SU-DHL-6 (cell line): ENCODE measurements at regions not wholly inside any gene's neighbourhood (a gene's known extent, or its start where the extent isn't known, plus 50 kb on each side); places are given as distances from the start of the nearest gene placed in this dataset.

Experiments
- H2AFZ ChIP-seq: fragments of 200-600 bp; sonication (generic); 2 replicates; pipeline ENCODE4 v1.6.1; 2014; ENCODE audit warnings: low read depth, mild to moderate bottlenecking, moderate library complexity, mixed read lengths, antibody characterized with exemption, low read length; ENCODE audit not compliant: severe bottlenecking
- H3F3A ChIP-seq: fragments of 200-600 bp; shearing (Covaris generic); 2 replicates; pipeline ENCODE4 v1.6.0; 2016; ENCODE audit warnings: antibody characterized with exemption, mild to moderate bottlenecking; ENCODE audit not compliant: insufficient read depth
- H3K27ac ChIP-seq: fragments of 200-600 bp; sonication (generic); 2 replicates; pipeline ENCODE4 v1.5.1; 2016; ENCODE audit warnings: low read depth, mild to moderate bottlenecking, low read length, moderate library complexity, mixed read lengths
- H3K27me3 ChIP-seq: fragments of 200-600 bp; sonication (generic), shearing (Covaris generic); 2 replicates; pipeline ENCODE4 v1.6.0; 2014; ENCODE audit warnings: mild to moderate bottlenecking, low read length
- H3K36me3 ChIP-seq: fragments of 200-600 bp; sonication (generic); 2 replicates; pipeline ENCODE4 v1.6.1; 2014; ENCODE audit warnings: mild to moderate bottlenecking, low read length, mixed read lengths
- H3K4me2 ChIP-seq: fragments of 300-600, 200-600 bp; shearing (Covaris generic), sonication (generic); 2 replicates; pipeline ENCODE4 v1.6.0; 2014; ENCODE audit warnings: low read length, low read depth, mild to moderate bottlenecking; ENCODE audit not compliant: poor library complexity, severe bottlenecking
- H3K4me3 ChIP-seq: fragments of 200-600 bp; sonication (generic); 2 replicates; pipeline ENCODE4 v1.5.1; 2014; ENCODE audit warnings: antibody characterized with exemption, low read length, mild to moderate bottlenecking, mixed read lengths; ENCODE audit not compliant: insufficient read depth, poor library complexity, severe bottlenecking
- H3K79me2 ChIP-seq: fragments of 200-600 bp; sonication (generic); 2 replicates; pipeline ENCODE4 v1.6.1; 2014; ENCODE audit warnings: mild to moderate bottlenecking, low read length, moderate library complexity; ENCODE audit not compliant: insufficient read depth
- H3K9ac ChIP-seq: fragments of 200-600 bp; sonication (generic); 2 replicates; pipeline ENCODE4 v1.7.0; 2014; ENCODE audit warnings: mild to moderate bottlenecking, low read length
- H3K9me2 ChIP-seq: fragments of 200-600 bp; sonication (generic); replicated peaks from 2 replicates; pipeline ENCODE4 v1.6.1; 2014; ENCODE audit warnings: low read length; ENCODE audit not compliant: insufficient read depth
- H3K9me3 ChIP-seq: fragments of 200-600 bp; sonication (generic); 2 replicates; pipeline ENCODE4 v1.6.1; 2014; ENCODE audit warnings: low read length, mixed read lengths; ENCODE audit not compliant: insufficient read depth
- H4K20me1 ChIP-seq: fragments of 200-600 bp; sonication (generic); 2 replicates; pipeline ENCODE4 v1.6.1; 2014; ENCODE audit warnings: low read depth, mild to moderate bottlenecking, antibody characterized with exemption, low read length, moderate library complexity, mixed read lengths
- EZH2phosphoT487 ChIP-seq: fragments of 200-600 bp; sonication (generic), shearing (Covaris generic); conservative IDR thresholded peaks from 2 replicates; pipeline ENCODE4 v1.6.1; 2018; ENCODE audit warnings: mild to moderate bottlenecking, antibody characterized with exemption, low read length, moderate library complexity, mixed read lengths
- TF ChIP-seq, protein P1 (sequence below): fragments of 200-600 bp; sonication (generic); IDR thresholded peaks from one replicate; pipeline ENCODE4 v1.5.1; 2017; ENCODE audit warnings: antibody characterized with exemption, mild to moderate bottlenecking, low read length, moderate library complexity; ENCODE audit not compliant: insufficient read depth, poor library complexity, severe bottlenecking

DNA sequence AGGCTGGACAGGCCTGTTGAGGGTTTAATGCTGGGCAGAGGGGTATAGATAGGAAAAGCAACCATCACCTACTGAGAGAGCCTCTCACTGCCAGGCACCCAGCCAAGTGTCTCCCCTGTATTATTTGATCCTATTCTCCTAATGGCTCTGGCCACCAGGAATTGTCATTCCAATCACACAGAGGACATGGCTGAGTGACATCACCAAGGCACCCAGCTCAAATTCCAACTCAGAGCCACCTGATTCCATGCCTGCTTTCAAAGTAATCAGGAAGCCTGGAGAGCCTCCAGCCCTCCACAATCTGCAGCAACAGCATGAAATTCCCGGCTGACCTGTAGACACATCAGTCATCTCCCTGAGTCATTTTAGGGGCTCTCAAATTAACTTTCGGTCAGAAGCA, 368.9 kb upstream of the C16orf82 start:
- Histone ChIP-seq H3K9ac (no peak overlapping the region), H3K9me2 (no peaks in the 10 kb centered on the region), H3K9me3 (peaks cover 18% of the 10 kb centered on the region; the same call in 1 of the 2 replicates), H3K36me3 (peaks cover 8% of the 10 kb centered on the region; the same call in 1 of the 2 replicates), H2AFZ (no peak overlapping the region), H3K27ac (no peak overlapping the region), H3K27me3 (no peaks in the 10 kb centered on the region), H3F3A (peaks cover 5% of the 10 kb centered on the region; the same call in 1 of the 2 replicates), H4K20me1 (no peaks in the 10 kb centered on the region), H3K79me2 (no peaks in the 10 kb centered on the region), H3K4me3 (no peak overlapping the region), H3K4me2 (no peak overlapping the region)
- TF ChIP-seq, protein P1, sequence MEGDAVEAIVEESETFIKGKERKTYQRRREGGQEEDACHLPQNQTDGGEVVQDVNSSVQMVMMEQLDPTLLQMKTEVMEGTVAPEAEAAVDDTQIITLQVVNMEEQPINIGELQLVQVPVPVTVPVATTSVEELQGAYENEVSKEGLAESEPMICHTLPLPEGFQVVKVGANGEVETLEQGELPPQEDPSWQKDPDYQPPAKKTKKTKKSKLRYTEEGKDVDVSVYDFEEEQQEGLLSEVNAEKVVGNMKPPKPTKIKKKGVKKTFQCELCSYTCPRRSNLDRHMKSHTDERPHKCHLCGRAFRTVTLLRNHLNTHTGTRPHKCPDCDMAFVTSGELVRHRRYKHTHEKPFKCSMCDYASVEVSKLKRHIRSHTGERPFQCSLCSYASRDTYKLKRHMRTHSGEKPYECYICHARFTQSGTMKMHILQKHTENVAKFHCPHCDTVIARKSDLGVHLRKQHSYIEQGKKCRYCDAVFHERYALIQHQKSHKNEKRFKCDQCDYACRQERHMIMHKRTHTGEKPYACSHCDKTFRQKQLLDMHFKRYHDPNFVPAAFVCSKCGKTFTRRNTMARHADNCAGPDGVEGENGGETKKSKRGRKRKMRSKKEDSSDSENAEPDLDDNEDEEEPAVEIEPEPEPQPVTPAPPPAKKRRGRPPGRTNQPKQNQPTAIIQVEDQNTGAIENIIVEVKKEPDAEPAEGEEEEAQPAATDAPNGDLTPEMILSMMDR, result no peak
- TF ChIP-seq EZH2phosphoT487, result no peak

DNA sequence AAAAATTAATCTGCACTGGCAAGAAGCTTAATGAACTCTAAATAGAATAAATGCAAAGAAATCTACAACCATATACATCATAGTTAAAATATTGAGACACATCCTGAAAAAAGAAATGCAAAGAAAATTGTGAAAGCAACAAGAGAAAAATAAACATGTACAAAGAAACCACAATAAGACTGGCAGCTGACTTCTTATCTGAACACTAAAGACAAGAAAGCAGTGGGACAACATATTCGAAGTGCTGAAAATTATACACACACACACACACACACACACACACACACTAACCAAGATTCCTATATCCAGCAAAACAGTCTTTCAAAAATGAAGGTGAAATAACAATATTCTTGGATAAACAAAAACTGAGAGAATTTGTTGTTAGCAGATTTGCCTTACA, 366.5 kb upstream of the C16orf82 start:
- peaks cover 18% of the 10 kb centered on the region; the same call in 1 of the 2 replicates for H3K9me3 ChIP-seq
- H3K4me3 ChIP-seq, result peak overlapping the region; percentile 5
- H3K27ac ChIP-seq, result peak overlapping the region; percentile 70; the same call in 1 of the 2 replicates
- H3K9me2 ChIP-seq, result no peaks in the 10 kb centered on the region
- H3K79me2 ChIP-seq, result no peaks in the 10 kb centered on the region
- no peaks in the 10 kb centered on the region for H3K27me3 ChIP-seq
- no peak overlapping the region for H2AFZ ChIP-seq
- no peak for TF ChIP-seq EZH2phosphoT487
- TF ChIP-seq, protein P1, result no peak
- peaks cover 8% of the 10 kb centered on the region; the same call in 1 of the 2 replicates for H3K36me3 ChIP-seq
- H3F3A ChIP-seq, result peaks cover 8% of the 10 kb centered on the region
- H3K9ac ChIP-seq, result no peak overlapping the region
- H4K20me1 ChIP-seq, result no peaks in the 10 kb centered on the region
- no peak overlapping the region for H3K4me2 ChIP-seq

DNA sequence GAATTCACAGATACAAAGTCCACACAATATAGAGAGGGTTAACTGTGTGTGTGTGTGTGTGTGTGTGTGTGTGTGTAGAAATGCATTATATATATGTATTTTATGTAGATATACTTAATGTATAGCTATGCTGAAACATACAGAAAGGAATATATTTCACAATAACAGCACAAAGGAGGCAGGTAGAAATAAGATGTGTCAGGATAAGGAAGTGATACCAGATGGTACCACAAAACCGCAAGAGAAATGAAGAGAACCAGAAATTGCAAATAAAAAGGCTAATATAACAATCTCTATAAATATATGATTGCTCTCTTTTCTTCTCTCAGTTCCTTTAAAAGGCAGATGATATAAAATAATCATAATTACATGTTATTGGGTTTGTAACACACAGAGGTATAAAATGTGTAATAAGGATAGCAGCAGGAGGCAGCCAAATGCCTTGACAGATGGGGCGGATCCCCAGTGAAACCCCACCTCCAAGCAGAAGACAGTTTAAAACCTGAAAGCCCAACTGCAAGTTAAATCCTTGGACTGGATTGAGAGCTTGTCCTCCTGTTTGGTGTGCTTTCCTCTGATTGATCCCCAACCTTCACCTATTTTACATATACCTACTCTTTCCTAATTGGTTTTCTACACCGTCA, 365.4 kb upstream of the C16orf82 start:
- peaks cover 18% of the 10 kb centered on the region; the same call in 1 of the 2 replicates for H3K9me3 ChIP-seq
- H2AFZ ChIP-seq, result no peak overlapping the region
- peak overlapping the region; percentile 70 for H3K27ac ChIP-seq
- H3K9me2 ChIP-seq, result no peaks in the 10 kb centered on the region
- H3K36me3 ChIP-seq, result peaks cover 8% of the 10 kb centered on the region; the same call in 1 of the 2 replicates
- TF ChIP-seq, protein P1, result no peak
- no peak for TF ChIP-seq EZH2phosphoT487
- H3K27me3 ChIP-seq, result no peaks in the 10 kb centered on the region
- peak overlapping the region; percentile 32 for H3K4me2 ChIP-seq
- peak overlapping the region; percentile 1; the same call in 1 of the 2 replicates for H3K9ac ChIP-seq
- no peaks in the 10 kb centered on the region for H4K20me1 ChIP-seq
- peaks cover 8% of the 10 kb centered on the region for H3F3A ChIP-seq
- H3K79me2 ChIP-seq, result no peaks in the 10 kb centered on the region
- H3K4me3 ChIP-seq, result peak overlapping the region; percentile 5
